Omental fat pad (tissue), 3 donors: ENCODE measurements at regions not wholly inside any gene's neighbourhood (a gene's known extent, or its start where the extent isn't known, plus 50 kb on each side); places are given as distances from the start of the nearest gene placed in this dataset.
A peak's percentile ranks its signal among the peaks of the same experiment; 100 is the strongest.

Experiments used
- ATAC-seq: fragments of 150-250 bp; one replicate; pipeline ENCODE4 v1.9.1; 2016; ENCODE audit warnings: mild to moderate bottlenecking, moderate library complexity; ENCODE audit not compliant: low FRiP score
- DNase-seq: peaks from one replicate; pipeline ENCODE4 v3.0.0-alpha.2; 2019; ENCODE audit warnings: low spot score
- TF ChIP-seq, protein P1 (sequence below), 3 donors: fragments of 450-650 bp; IDR thresholded peaks; one replicate each; pipeline ENCODE4 v1.5.1; 2016 to 2017; ENCODE audit warnings: antibody characterized with exemption in 3 of 3, mild to moderate bottlenecking in 3 of 3, moderate library complexity in 2 of 3

DNA sequence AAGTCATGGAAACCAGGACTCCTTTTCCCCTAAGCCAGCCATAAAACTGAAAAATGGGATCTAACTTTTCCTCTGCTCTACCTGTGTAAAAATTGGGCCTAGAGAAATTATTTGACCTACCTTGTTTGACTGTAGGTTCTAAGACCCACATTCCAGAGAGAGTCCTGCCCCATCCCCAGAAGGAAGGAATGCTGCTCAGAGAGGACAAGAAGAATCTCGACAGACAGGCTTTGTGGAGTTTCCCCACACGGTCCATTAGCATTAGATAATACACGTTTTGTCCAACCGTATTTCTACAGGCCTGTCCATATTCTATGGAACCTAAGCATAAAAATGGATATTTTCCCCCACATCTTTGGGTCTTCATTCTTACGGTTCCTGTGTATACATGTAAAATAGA lies 403.3 kb downstream of the METTL4 start:
- ATAC-seq: no peak
- TF ChIP-seq, protein P1, sequence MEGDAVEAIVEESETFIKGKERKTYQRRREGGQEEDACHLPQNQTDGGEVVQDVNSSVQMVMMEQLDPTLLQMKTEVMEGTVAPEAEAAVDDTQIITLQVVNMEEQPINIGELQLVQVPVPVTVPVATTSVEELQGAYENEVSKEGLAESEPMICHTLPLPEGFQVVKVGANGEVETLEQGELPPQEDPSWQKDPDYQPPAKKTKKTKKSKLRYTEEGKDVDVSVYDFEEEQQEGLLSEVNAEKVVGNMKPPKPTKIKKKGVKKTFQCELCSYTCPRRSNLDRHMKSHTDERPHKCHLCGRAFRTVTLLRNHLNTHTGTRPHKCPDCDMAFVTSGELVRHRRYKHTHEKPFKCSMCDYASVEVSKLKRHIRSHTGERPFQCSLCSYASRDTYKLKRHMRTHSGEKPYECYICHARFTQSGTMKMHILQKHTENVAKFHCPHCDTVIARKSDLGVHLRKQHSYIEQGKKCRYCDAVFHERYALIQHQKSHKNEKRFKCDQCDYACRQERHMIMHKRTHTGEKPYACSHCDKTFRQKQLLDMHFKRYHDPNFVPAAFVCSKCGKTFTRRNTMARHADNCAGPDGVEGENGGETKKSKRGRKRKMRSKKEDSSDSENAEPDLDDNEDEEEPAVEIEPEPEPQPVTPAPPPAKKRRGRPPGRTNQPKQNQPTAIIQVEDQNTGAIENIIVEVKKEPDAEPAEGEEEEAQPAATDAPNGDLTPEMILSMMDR (IDR thresholded peaks at IDR 0.05): no peak
- no peak for DNase-seq

DNA sequence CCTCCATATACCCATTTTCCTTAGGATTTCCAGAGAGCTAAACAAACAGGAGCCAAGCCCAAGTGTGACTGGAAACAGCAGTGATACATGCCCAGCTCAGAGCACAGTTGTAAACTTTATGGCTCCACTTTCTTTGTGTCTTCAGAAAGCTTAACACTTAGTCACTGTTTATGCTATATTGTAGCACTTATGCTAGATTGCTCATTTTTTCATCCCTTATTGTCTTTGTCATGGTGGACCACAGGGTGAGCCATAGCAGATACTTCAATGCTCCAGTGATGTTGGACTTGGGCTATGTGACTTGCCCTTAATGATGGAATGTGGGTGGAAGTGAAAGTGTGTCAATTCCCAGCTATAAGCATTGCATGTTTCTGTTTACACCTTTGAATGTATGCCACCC lies 401.6 kb downstream of the METTL4 start:
- TF ChIP-seq, protein P1 (IDR thresholded peaks at IDR 0.05): no peak
- no peak for DNase-seq
- ATAC-seq: no peak

DNA sequence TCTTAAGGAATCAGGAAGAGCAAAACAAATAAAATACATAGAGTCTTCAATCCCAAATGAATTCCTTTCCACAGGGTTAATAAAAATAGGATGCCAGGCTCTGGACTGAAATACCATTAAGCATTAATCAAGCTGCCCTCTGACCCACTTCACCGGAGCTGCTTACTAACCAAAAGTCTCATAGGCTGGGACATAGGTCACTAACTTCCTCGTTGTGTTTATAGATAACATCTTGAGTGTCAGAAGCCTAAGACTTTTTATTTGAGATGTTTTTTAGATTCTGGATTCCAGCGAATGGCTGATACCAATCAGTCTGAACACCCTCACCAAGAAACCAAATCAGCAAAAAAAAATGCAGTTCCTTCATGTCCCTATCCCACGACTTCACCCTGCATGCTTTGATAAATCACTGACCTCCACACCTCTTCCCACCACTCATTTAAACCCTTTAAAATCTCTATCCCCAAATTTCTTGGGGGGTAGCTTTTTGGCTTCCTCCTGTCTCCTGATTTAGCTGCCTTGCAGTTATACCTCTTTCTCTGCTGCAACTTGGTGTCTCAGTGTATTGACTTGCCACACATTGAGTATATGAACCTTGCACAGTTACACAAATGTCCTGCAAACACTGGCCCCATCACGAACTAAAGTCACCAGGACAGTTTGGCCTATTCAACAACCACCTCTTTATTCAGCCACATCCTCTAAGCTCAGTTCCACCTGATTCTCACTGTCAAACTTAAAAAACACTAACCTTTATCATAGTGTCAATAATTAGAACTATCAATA lies 399.3 kb downstream of the METTL4 start:
- DNase-seq (no peak), ATAC-seq (no peak)
- TF ChIP-seq, protein P1 (IDR thresholded peaks at IDR 0.05): no peak

DNA sequence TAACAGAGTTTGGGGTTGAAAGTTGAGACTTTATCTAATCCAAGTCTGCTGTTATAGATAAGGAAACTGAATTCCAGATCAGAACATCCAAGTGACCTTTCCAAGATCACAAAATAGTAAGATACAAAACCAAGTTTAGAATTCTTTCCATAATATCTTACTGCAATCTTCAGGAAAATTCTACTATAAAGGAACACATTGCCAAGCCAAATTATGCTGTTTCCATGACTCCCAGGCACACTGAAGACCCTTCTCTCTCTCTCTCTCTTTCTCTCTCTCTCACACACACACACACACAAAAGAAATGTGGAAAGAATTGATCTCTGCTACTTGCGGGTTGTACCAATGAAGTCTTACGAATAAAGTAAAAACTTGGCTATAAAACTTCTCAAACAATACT lies 398.4 kb downstream of the METTL4 start:
- DNase-seq: no peak
- TF ChIP-seq, protein P1 (IDR thresholded peaks at IDR 0.05): no peak
- ATAC-seq: no peak

DNA sequence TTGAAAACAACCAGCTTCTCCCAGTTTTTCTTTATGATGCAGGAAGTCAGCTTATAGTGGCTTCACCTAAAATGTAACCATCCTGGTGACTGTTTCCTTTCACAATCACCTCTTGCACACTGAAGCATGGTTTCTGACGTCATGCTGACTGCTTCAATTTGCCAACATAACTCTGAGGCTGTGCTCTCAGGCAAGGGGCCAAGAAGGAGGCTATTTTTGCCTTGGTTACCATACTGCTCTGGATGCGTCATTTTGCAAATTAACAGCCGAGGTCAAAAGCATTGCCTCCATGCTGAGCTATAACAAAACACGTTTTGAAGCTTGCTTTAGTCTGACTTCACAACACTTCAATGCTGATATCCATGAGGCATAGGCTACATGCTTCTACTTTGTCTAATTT lies 397.8 kb downstream of the METTL4 start:
- TF ChIP-seq, protein P1 (IDR thresholded peaks at IDR 0.05): no peak
- DNase-seq: no peak
- peak; percentile 70 for ATAC-seq

DNA sequence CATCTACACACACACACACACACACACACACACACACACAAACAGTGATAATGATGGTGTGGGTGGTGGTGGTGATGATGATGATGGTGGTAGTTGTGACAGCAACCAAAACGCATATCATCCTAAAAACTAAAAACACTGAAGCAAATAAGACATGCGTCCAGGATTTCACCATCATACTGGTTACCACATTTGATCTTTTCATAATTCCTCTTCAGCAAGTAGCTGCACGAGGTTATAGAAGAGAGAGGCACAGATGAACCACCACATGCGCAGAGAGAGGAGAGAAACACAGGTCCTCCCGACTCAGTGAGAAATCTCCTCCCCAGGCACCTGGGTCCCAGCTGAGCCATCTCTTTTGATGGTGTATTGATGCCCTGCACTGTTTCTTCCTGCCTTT lies 393.3 kb downstream of the METTL4 start:
- TF ChIP-seq, protein P1 (IDR thresholded peaks at IDR 0.05): no peak
- ATAC-seq: no peak

DNA sequence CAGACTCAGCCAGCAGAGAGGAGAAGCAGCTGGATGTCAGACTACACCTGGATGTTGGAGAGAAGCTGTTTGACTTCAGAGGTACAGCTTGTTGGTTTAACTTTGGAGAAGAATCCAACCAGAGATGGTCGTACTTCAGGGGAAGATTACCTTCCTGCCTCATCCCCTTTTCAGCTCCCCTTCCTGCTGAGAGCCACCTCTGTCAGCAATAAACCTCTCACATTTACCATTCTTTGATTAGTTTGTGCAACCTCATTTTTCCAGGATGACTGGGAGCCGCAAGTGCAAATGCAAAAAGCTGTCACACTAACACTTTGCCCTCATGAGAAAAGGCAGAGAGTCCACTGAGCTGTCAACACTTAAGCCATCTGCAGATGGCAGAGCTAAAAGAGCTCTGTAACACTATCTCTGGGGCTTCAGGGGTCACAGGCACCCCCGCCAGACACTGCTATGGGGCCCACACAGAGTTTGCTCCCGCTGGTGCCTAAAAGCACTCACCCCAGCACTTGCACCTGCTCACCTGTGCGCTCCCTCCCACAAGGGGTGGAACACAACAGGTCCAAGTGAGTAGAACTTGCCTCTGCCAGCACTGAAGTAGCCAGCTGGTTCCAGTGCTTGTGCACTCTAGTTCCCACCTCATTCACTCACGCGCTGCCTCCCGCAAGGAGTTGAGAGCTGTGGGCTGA lies 391.7 kb downstream of the METTL4 start:
- TF ChIP-seq, protein P1 (IDR thresholded peaks at IDR 0.05): no peak
- ATAC-seq: no peak

More for the DNA sequence above, 393.3 kb downstream of the METTL4 start:
- DNase-seq: no peak

More for the DNA sequence above, 391.7 kb downstream of the METTL4 start:
- DNase-seq: no peak
